Breast epithelium (tissue), 4 donors: ENCODE measurements at regions not wholly inside any gene's neighbourhood (a gene's known extent, or its start where the extent isn't known, plus 50 kb on each side); places are given as distances from the start of the nearest gene placed in this dataset.

Experiments
- DNase-seq, 2 donors: peaks; one replicate each; pipeline ENCODE4 v3.0.0-alpha.2; 2019; ENCODE audit warnings: low spot score in 2 of 2
- H3K27ac ChIP-seq, 2 donors: fragments of 200-600 bp; sonication (generic) in 1 of 2; one replicate each; pipeline ENCODE4 v1.5.1; 2016 to 2019; ENCODE audit warnings: mild to moderate bottlenecking in 1 of 2
- H3K27me3 ChIP-seq, 2 donors: fragments of 200-600 bp; sonication (generic) in 1 of 2; one replicate each; pipeline versions ENCODE4 v1.5.1 to v1.6.0; 2017 to 2019; ENCODE audit warnings: control low read depth in 1 of 2, mild to moderate bottlenecking in 1 of 2
- H3K36me3 ChIP-seq: fragments of 200-600 bp; one replicate; pipeline ENCODE4 v1.5.1; 2019
- H3K4me1 ChIP-seq, 2 donors: fragments of 200-600 bp; sonication (generic); one replicate each; pipeline ENCODE4 v1.5.1; 2016 to 2019; ENCODE audit warnings: control low read depth in 1 of 2
- H3K4me3 ChIP-seq, 3 donors: fragments of 200-600 bp; sonication (generic); 1 replicate in 2 of 3; 2 replicates in 1 of 3; pipeline ENCODE4 v1.5.1; 2016 to 2019; ENCODE audit warnings: mild to moderate bottlenecking in 3 of 3, moderate library complexity in 2 of 3
- H3K9me3 ChIP-seq, 2 donors: fragments of 200-600 bp; sonication (generic) in 1 of 2; one replicate each; pipeline ENCODE4 v1.5.1; 2016 to 2019; ENCODE audit warnings: control low read depth in 1 of 2
- POLR2A ChIP-seq: fragments of 450-650 bp; IDR thresholded peaks from one replicate; pipeline ENCODE4 v1.6.1; 2016; ENCODE audit warnings: antibody characterized with exemption, mild to moderate bottlenecking, moderate library complexity
- POLR2AphosphoS5 ChIP-seq, 3 donors: sonication (generic); formaldehyde crosslinking; IDR thresholded peaks; one replicate each; pipeline ENCODE4 v1.6.1; 2017; ENCODE audit warnings: antibody characterized with exemption in 3 of 3
- intact Hi-C: fragments of 100-400 bp; cut with DNase I; formaldehyde crosslinking; loops from one replicate; pipeline ENCODE4 v1.15.1; 2023; ENCODE audit warnings: low total_unique reads
- TF ChIP-seq, protein P1 (sequence below), 3 donors: fragments of 450-650 bp; IDR thresholded peaks; one replicate each; pipeline ENCODE4 v1.5.1; 2016 to 2017; ENCODE audit warnings: antibody characterized with exemption in 3 of 3, mild to moderate bottlenecking in 3 of 3, moderate library complexity in 3 of 3

GRCh38 chr12:34338751-34339150 lies 316.5 kb downstream of the ALG10 start:
- H3K36me3 ChIP-seq, result no peaks in the 10 kb centered on the region
- no peak for DNase-seq
- H3K27me3 ChIP-seq, result peaks cover 0 to 25% of the 10 kb centered on the region in 2 donors
- intact Hi-C loops, result no loop called here
- H3K27ac ChIP-seq, result no peak overlapping the region
- no peaks in the 10 kb centered on the region for H3K4me1 ChIP-seq
- TF ChIP-seq POLR2AphosphoS5 (IDR thresholded peaks at IDR 0.05) (no peak), POLR2A (no peak)
- TF ChIP-seq, protein P1, sequence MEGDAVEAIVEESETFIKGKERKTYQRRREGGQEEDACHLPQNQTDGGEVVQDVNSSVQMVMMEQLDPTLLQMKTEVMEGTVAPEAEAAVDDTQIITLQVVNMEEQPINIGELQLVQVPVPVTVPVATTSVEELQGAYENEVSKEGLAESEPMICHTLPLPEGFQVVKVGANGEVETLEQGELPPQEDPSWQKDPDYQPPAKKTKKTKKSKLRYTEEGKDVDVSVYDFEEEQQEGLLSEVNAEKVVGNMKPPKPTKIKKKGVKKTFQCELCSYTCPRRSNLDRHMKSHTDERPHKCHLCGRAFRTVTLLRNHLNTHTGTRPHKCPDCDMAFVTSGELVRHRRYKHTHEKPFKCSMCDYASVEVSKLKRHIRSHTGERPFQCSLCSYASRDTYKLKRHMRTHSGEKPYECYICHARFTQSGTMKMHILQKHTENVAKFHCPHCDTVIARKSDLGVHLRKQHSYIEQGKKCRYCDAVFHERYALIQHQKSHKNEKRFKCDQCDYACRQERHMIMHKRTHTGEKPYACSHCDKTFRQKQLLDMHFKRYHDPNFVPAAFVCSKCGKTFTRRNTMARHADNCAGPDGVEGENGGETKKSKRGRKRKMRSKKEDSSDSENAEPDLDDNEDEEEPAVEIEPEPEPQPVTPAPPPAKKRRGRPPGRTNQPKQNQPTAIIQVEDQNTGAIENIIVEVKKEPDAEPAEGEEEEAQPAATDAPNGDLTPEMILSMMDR (IDR thresholded peaks at IDR 0.05), result no peak
- no peak overlapping the region for H3K4me3 ChIP-seq
- peaks cover 82 to 92% of the 10 kb centered on the region in 2 donors for H3K9me3 ChIP-seq

GRCh38 chr12:34339922-34340321 lies 317.6 kb downstream of the ALG10 start:
- Histone ChIP-seq H3K9me3 (peaks cover 89 to 96% of the 10 kb centered on the region in 2 donors), H3K27me3 (peaks cover 0 to 15% of the 10 kb centered on the region in 2 donors), H3K4me3 (no peak overlapping the region), H3K4me1 (no peaks in the 10 kb centered on the region), H3K27ac (no peak overlapping the region), H3K36me3 (no peaks in the 10 kb centered on the region)
- no peak for TF ChIP-seq POLR2AphosphoS5 (IDR thresholded peaks at IDR 0.05)
- no peak for TF ChIP-seq POLR2A
- DNase-seq, result no peak
- intact Hi-C loops, result no loop called here

DNA sequence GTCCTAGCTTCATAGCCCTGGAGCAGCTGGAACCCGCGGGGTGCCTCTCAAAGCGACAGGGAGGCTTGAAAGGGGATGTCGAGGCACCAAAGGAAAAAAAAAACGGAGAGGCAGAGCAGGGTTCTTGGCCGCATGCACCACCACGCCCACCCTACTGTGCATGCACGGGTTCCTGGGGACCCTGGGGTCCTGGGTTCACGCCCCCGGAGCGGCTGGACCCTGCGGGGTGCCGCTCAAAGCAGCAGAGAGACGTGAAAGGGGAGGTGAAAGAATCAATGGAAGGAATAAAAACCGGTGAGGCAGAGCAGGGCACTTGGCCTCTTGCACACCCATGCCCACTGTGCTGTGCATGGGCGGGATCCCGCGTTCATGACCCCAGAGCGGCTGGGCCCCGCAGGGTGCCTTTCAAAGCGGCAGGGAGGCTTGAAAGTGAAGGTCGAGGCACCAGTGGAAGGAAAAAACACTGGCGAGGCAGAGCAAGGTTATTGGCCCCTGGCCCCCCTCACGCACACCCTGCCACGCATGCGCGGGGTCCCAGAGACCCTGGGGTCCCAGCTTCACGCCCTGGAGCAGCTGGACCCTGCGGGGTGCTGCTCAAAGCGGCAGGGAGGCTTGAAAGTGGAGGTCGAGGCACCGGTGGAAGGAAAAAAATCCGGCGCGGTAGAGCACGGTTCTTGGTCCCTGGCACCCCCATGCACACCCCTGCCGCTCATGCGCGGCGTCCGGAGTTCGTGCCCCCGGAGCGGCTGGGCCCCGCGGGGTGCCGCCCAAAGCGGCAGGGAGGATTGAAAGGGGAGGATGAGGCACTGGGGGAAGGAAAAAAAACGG lies 318.5 kb downstream of the ALG10 start:
- H3K27me3 ChIP-seq, result peaks cover 0 to 17% of the 10 kb centered on the region in 2 donors
- no peaks in the 10 kb centered on the region for H3K36me3 ChIP-seq
- peaks cover 96 to 97% of the 10 kb centered on the region in 2 donors for H3K9me3 ChIP-seq
- intact Hi-C loops, result no loop called here
- TF ChIP-seq POLR2A (no peak), POLR2AphosphoS5 (IDR thresholded peaks at IDR 0.05) (no peak)
- TF ChIP-seq, protein P1 (IDR thresholded peaks at IDR 0.05), result no peak
- no peak for DNase-seq
- H3K27ac ChIP-seq, result no peak overlapping the region
- H3K4me1 ChIP-seq, result no peaks in the 10 kb centered on the region
- no peak overlapping the region for H3K4me3 ChIP-seq

- Histone ChIP-seq H3K9me3 (peaks cover 96 to 98% of the 10 kb centered on the region in 2 donors), H3K27me3 (peaks cover 0 to 22% of the 10 kb centered on the region in 2 donors), H3K4me1 (no peaks in the 10 kb centered on the region), H3K27ac (no peak overlapping the region), H3K36me3 (no peaks in the 10 kb centered on the region), H3K4me3 (no peak overlapping the region)
- no peak for DNase-seq
- TF ChIP-seq POLR2AphosphoS5 (IDR thresholded peaks at IDR 0.05), result no peak
- intact Hi-C loops, result no loop called here
These were observed 319.1 kb downstream of the ALG10 start for GRCh38 chr12:34341362-34341733.

GRCh38 chr12:34342048-34342447 lies 319.8 kb downstream of the ALG10 start:
- Histone ChIP-seq H3K9me3 (peaks cover 96 to 98% of the 10 kb centered on the region in 2 donors), H3K27me3 (peaks cover 0 to 25% of the 10 kb centered on the region in 2 donors), H3K27ac (no peak overlapping the region), H3K36me3 (no peaks in the 10 kb centered on the region), H3K4me3 (no peak overlapping the region), H3K4me1 (no peaks in the 10 kb centered on the region)
- no peak for DNase-seq
- TF ChIP-seq POLR2A, result no peak
- no peak for TF ChIP-seq POLR2AphosphoS5 (IDR thresholded peaks at IDR 0.05)
- TF ChIP-seq, protein P1 (IDR thresholded peaks at IDR 0.05), result no peak
- intact Hi-C loops, result no loop called here

GRCh38 chr12:34343345-34343744 lies 321.0 kb downstream of the ALG10 start:
- Histone ChIP-seq H3K27ac (no peak overlapping the region), H3K4me1 (no peaks in the 10 kb centered on the region), H3K36me3 (no peaks in the 10 kb centered on the region), H3K9me3 (peaks cover 98% of the 10 kb centered on the region in 2 donors), H3K4me3 (no peak overlapping the region), H3K27me3 (peaks cover 0 to 20% of the 10 kb centered on the region in 2 donors)
- intact Hi-C loops, result no loop called here
- TF ChIP-seq, protein P1 (IDR thresholded peaks at IDR 0.05), result no peak
- TF ChIP-seq POLR2AphosphoS5 (IDR thresholded peaks at IDR 0.05) (no peak), POLR2A (no peak)
- DNase-seq, result no peak
